GM12891 (cell line): ENCODE measurements at regions not wholly inside any gene's neighbourhood (a gene's known extent, or its start where the extent isn't known, plus 50 kb on each side); places are given as distances from the start of the nearest gene placed in this dataset.

ENCODE experiments used
- DNase-seq: peaks from one replicate; pipeline ENCODE4 v3.0.0; 2011; ENCODE audit warnings: low spot score; ENCODE audit not compliant: insufficient read length
- FAIRE-seq: peaks from 2 replicates; lab custom pipeline; 2011; peaks lifted over from hg19 to GRCh38; lab: Jason Lieb, UNC
- PAX5 ChIP-seq: IDR thresholded peaks from 2 replicates; pipeline ENCODE4 v1.6.1; 2011; ENCODE audit warnings: low read length, moderate library complexity, mild to moderate bottlenecking; ENCODE audit not compliant: insufficient read depth, severe bottlenecking
- POLR2A ChIP-seq: IDR thresholded peaks from 2 replicates; pipeline ENCODE4 v1.6.1; 2011; ENCODE audit warnings: low read depth, low read length, control low read depth
- POLR2AphosphoS5 ChIP-seq: IDR thresholded peaks from 2 replicates; pipeline ENCODE4 v1.6.1; 2011; ENCODE audit warnings: low read depth, low read length, control low read depth
- POU2F2 ChIP-seq: IDR thresholded peaks from 2 replicates; pipeline ENCODE4 v1.6.1; 2011; ENCODE audit warnings: low read depth, mild to moderate bottlenecking, control low read depth, low read length, moderate library complexity
- SPI1 ChIP-seq: IDR thresholded peaks from 2 replicates; pipeline ENCODE4 v1.6.1; 2011; ENCODE audit warnings: low read depth, low read length, control low read depth
- TAF1 ChIP-seq: IDR thresholded peaks from 2 replicates; pipeline ENCODE4 v1.6.1; 2011; ENCODE audit warnings: low read depth, low read length, control low read depth

- no peak for TF ChIP-seq TAF1
- no peak for FAIRE-seq
- DNase-seq, result no peak
Measured at GRCh38 chr2:188078534-188078933, 213.1 kb upstream of the GULP1 start.

GRCh38 chr2:188079196-188079595 lies 212.5 kb upstream of the GULP1 start:
- FAIRE-seq, result no peak
- no peak for DNase-seq
- no peak for TF ChIP-seq SPI1
- TF ChIP-seq POLR2AphosphoS5, result no peak
- TF ChIP-seq PAX5, result no peak
- no peak for TF ChIP-seq TAF1
- TF ChIP-seq POLR2A, result no peak
- no peak for TF ChIP-seq POU2F2

DNA sequence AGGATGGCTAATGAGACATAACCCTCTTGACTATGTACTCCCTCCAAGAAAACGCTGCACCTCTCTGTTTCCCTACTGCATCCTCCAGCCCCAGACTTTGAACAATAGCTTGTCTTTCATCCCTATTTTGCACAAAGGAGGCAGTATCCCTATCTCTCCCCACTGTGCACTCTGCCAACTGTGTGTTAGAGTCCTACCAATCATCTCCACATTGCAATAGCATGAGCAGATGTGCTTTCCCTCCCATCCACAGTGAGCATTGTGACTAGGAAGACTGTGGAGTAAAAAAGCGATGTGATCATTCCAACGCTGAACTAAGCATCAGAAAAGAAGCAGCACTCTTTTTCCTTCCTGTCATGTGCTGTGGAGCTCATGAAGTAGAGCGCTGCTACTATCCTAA lies 206.3 kb upstream of the GULP1 start:
- TF ChIP-seq PAX5 (no peak), POU2F2 (no peak), TAF1 (no peak), POLR2A (no peak), SPI1 (no peak), POLR2AphosphoS5 (no peak)
- DNase-seq (no peak), FAIRE-seq (no peak)

GRCh38 chr2:188089901-188090300 lies 201.8 kb upstream of the GULP1 start:
- DNase-seq (no peak), FAIRE-seq (no peak)
- TF ChIP-seq POU2F2 (no peak), PAX5 (no peak), POLR2A (no peak), SPI1 (no peak), TAF1 (no peak), POLR2AphosphoS5 (no peak)

- no peak for FAIRE-seq
- TF ChIP-seq SPI1 (no peak), POLR2A (no peak), PAX5 (no peak), POLR2AphosphoS5 (no peak), POU2F2 (no peak), TAF1 (no peak)
- DNase-seq, result no peak
Measured at GRCh38 chr2:188091220-188091619, 200.5 kb upstream of the GULP1 start.

GRCh38 chr2:188092734-188093133 lies 198.9 kb upstream of the GULP1 start:
- DNase-seq, result no peak
- FAIRE-seq, result no peak
- TF ChIP-seq TAF1 (no peak), POLR2A (no peak)

GRCh38 chr2:188096910-188097309 lies 194.8 kb upstream of the GULP1 start:
- FAIRE-seq, result no peak
- TF ChIP-seq SPI1, result no peak
- no peak for TF ChIP-seq TAF1
- no peak for TF ChIP-seq POLR2A
- no peak for TF ChIP-seq POLR2AphosphoS5
- TF ChIP-seq PAX5, result no peak
- TF ChIP-seq POU2F2, result no peak
- DNase-seq, result no peak

GRCh38 chr2:188102881-188103280 lies 188.8 kb upstream of the GULP1 start:
- TF ChIP-seq SPI1 (no peak), PAX5 (no peak), POU2F2 (no peak), TAF1 (no peak), POLR2AphosphoS5 (no peak), POLR2A (no peak)
- no peak for DNase-seq
- FAIRE-seq, result no peak

GRCh38 chr2:188114014-188114413 lies 177.7 kb upstream of the GULP1 start:
- TF ChIP-seq TAF1, result no peak
- FAIRE-seq (no peak), DNase-seq (no peak)

DNA sequence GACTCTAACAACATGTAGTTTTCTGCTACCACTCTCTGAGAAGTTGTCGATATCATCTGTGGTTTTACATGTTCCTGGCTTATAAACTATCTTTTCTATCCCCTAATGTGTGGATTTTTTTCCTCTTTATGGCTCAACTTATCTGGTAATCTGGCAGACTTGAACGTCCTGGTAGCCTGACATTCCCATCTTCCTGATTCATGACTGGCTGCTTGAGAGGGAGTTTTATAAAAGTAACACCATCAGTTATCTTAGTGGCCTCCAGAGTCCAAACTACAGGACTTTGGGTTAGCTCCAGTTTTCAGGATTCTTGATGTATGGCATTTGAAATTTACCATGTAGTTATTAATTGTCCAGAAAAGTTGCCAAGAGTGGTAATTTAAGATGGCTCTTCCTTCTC lies 174.0 kb upstream of the GULP1 start:
- no peak for TF ChIP-seq SPI1
- TF ChIP-seq TAF1, result no peak
- TF ChIP-seq POLR2AphosphoS5, result no peak
- TF ChIP-seq POU2F2, result no peak
- TF ChIP-seq PAX5, result no peak
- TF ChIP-seq POLR2A, result no peak
- no peak for DNase-seq

GRCh38 chr2:188118431-188118830 lies 173.2 kb upstream of the GULP1 start:
- FAIRE-seq (no peak), DNase-seq (no peak)
- no peak for TF ChIP-seq TAF1
- TF ChIP-seq SPI1, result no peak
- no peak for TF ChIP-seq POU2F2
- no peak for TF ChIP-seq PAX5
- TF ChIP-seq POLR2A, result no peak
- no peak for TF ChIP-seq POLR2AphosphoS5

More for the DNA sequence above, 174.0 kb upstream of the GULP1 start:
- no peak for FAIRE-seq
